ENCODE measurements at regions not wholly inside any gene's neighbourhood (a gene's known extent, or its start where the extent isn't known, plus 50 kb on each side); places are given as distances from the start of the nearest gene placed in this dataset. TPM values are rescaled to one million over a fixed set of nuclear protein-coding genes. Genes with fewer than 3 reads are reported as not detected.
"Not testable (repeated sequence)": the region's sequence is repeated elsewhere in the genome, so short reads cannot be mapped to it uniquely, and the experiment has no call there.

DNA sequence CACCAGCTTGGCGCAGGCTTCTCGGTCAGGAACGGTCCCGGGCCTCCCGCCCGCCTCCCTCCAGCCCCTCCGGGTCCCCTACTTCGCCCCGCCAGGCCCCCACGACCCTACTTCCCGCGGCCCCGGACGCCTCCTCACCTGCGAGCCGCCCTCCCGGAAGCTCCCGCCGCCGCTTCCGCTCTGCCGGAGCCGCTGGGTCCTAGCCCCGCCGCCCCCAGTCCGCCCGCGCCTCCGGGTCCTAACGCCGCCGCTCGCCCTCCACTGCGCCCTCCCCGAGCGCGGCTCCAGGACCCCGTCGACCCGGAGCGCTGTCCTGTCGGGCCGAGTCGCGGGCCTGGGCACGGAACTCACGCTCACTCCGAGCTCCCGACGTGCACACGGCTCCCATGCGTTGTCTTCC is 422.3 kb downstream of the OR4F29 start:
- not testable (repeated sequence) for H3K9ac ChIP-seq (ENCODE audit: low read length in 3 of 3); FAIRE-seq; H3K36me3 ChIP-seq (ENCODE audit: control insufficient read depth in 2 of 3, insufficient read depth in 3 of 3, low read length in 3 of 3)

DNA sequence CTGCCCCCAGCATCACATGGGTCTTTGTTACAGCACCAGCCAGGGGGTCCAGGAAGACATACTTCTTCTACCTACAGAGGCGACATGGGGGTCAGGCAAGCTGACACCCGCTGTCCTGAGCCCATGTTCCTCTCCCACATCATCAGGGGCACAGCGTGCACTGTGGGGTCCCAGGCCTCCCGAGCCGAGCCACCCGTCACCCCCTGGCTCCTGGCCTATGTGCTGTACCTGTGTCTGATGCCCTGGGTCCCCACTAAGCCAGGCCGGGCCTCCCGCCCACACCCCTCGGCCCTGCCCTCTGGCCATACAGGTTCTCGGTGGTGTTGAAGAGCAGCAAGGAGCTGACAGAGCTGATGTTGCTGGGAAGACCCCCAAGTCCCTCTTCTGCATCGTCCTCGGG is 434.2 kb downstream of the OR4F29 start:
- H3K4me1 ChIP-seq (ENCODE audit: control insufficient read depth in 2 of 3, insufficient read depth in 2 of 3, low read depth in 1 of 3, low read length in 3 of 3); H3K36me3 ChIP-seq (ENCODE audit: control insufficient read depth in 2 of 3, insufficient read depth in 3 of 3, low read length in 3 of 3); intact Hi-C loops (cut with DNase I); H3K27me3 ChIP-seq (ENCODE audit: control insufficient read depth, insufficient read depth, low read length); H3K9ac ChIP-seq (ENCODE audit: low read length in 3 of 3); H3K27ac ChIP-seq (ENCODE audit: low read depth in 2 of 2, low read length in 2 of 2); H3K4me3 ChIP-seq (ENCODE audit: low read length in 3 of 3); H3K9me3 ChIP-seq (ENCODE audit: control insufficient read depth in 2 of 3, insufficient read depth in 1 of 3, low read length in 3 of 3); FAIRE-seq: not testable (repeated sequence)
- DNase-seq: peak in 1 of 5 donors; percentile 77

More for the DNA sequence above, 422.3 kb downstream of the OR4F29 start:
- H3K27ac ChIP-seq (ENCODE audit: low read depth in 2 of 2, low read length in 2 of 2); H3K9me3 ChIP-seq (ENCODE audit: control insufficient read depth in 2 of 3, insufficient read depth in 1 of 3, low read length in 3 of 3); H3K4me1 ChIP-seq (ENCODE audit: control insufficient read depth in 2 of 3, insufficient read depth in 2 of 3, low read depth in 1 of 3, low read length in 3 of 3); DNase-seq; H3K27me3 ChIP-seq (ENCODE audit: control insufficient read depth, insufficient read depth, low read length); intact Hi-C loops (cut with DNase I); H3K4me3 ChIP-seq (ENCODE audit: low read length in 3 of 3): not testable (repeated sequence)

DNA sequence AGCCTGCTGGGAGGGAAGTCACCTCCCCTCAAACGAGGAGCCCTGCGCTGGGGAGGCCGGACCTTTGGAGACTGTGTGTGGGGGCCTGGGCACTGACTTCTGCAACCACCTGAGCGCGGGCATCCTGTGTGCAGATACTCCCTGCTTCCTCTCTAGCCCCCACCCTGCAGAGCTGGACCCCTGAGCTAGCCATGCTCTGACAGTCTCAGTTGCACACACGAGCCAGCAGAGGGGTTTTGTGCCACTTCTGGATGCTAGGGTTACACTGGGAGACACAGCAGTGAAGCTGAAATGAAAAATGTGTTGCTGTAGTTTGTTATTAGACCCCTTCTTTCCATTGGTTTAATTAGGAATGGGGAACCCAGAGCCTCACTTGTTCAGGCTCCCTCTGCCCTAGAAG is 435.5 kb downstream of the OR4F29 start:
- H3K4me3 ChIP-seq (ENCODE audit: low read length in 3 of 3); H3K9me3 ChIP-seq (ENCODE audit: control insufficient read depth in 2 of 3, insufficient read depth in 1 of 3, low read length in 3 of 3); FAIRE-seq; H3K27ac ChIP-seq (ENCODE audit: low read depth in 2 of 2, low read length in 2 of 2); H3K4me1 ChIP-seq (ENCODE audit: control insufficient read depth in 2 of 3, insufficient read depth in 2 of 3, low read depth in 1 of 3, low read length in 3 of 3); H3K36me3 ChIP-seq (ENCODE audit: control insufficient read depth in 2 of 3, insufficient read depth in 3 of 3, low read length in 3 of 3); H3K27me3 ChIP-seq (ENCODE audit: control insufficient read depth, insufficient read depth, low read length); intact Hi-C loops (cut with DNase I); H3K9ac ChIP-seq (ENCODE audit: low read length in 3 of 3): not testable (repeated sequence)
- DNase-seq: peak in 1 of 5 donors; percentile 49

GRCh38 chr1:9941-10717 is 441.3 kb downstream of the OR4F29 start:
- H3K9ac ChIP-seq (ENCODE audit: low read length in 3 of 3); H3K36me3 ChIP-seq (ENCODE audit: control insufficient read depth in 2 of 3, insufficient read depth in 3 of 3, low read length in 3 of 3); H3K9me3 ChIP-seq (ENCODE audit: control insufficient read depth in 2 of 3, insufficient read depth in 1 of 3, low read length in 3 of 3); FAIRE-seq; H3K4me3 ChIP-seq (ENCODE audit: low read length in 3 of 3); H3K4me1 ChIP-seq (ENCODE audit: control insufficient read depth in 2 of 3, insufficient read depth in 2 of 3, low read depth in 1 of 3, low read length in 3 of 3); H3K27me3 ChIP-seq (ENCODE audit: control insufficient read depth, insufficient read depth, low read length); H3K27ac ChIP-seq (ENCODE audit: low read depth in 2 of 2, low read length in 2 of 2); intact Hi-C loops (cut with DNase I): not testable (repeated sequence)
- DNase-seq: peak in 1 of 5 donors; percentile 68

Small RNA genes in the stretch of these regions (microRNA-seq; reads per million reads assigned to microRNA genes)
- gene MIR6859-1 (not detected), gene MIR6859-2 (not detected)
